DND-41 (cell line): ENCODE measurements at regions not wholly inside any gene's neighbourhood (a gene's known extent, or its start where the extent isn't known, plus 50 kb on each side); places are given as distances from the start of the nearest gene placed in this dataset.
"Not testable (repeated sequence)": the region's sequence is repeated elsewhere in the genome, so short reads cannot be mapped to it uniquely, and the experiment has no call there.

Experiments used
- ATAC-seq: fragments of 200-7000 bp; cut with Tn5 transposase; 3 replicates; pipeline ENCODE4 v1.9.1; 2021; ENCODE audit warnings: low read depth; ENCODE audit not compliant: insufficient read depth
- DNase-seq: peaks from one replicate; pipeline ENCODE4 v3.0.0-alpha.2; 2020
- H2AFZ ChIP-seq: 2 replicates; pipeline ENCODE4 v1.6.0; 2012; ENCODE audit warnings: low read depth, low read length
- H3K27ac ChIP-seq: 2 replicates; pipeline ENCODE4 v1.5.1; 2012; ENCODE audit warnings: low read length, inconsistent platforms
- H3K27me3 ChIP-seq: fragments of 200-600 bp; sonication (generic); 2 replicates; pipeline ENCODE4 v1.6.0; 2012; ENCODE audit warnings: low read length, mild to moderate bottlenecking, inconsistent platforms; ENCODE audit not compliant: insufficient read depth, poor library complexity
- H3K36me3 ChIP-seq: 2 replicates; pipeline ENCODE4 v1.5.1; 2012; ENCODE audit warnings: low read length, inconsistent platforms; ENCODE audit not compliant: insufficient read depth
- H3K4me1 ChIP-seq: 2 replicates; pipeline ENCODE4 v1.5.1; 2012; ENCODE audit warnings: mild to moderate bottlenecking, low read length; ENCODE audit not compliant: insufficient read depth
- H3K4me2 ChIP-seq: 2 replicates; pipeline ENCODE4 v1.6.0; 2012; ENCODE audit warnings: mild to moderate bottlenecking, moderate library complexity, low read length, inconsistent platforms; ENCODE audit not compliant: insufficient read depth
- H3K4me3 ChIP-seq, 2 experiments: fragments of 200-600 bp in 1 of 2; shearing (Covaris generic) in 1 of 2; 2 replicates each; pipeline ENCODE4 v1.5.1; 2012 to 2016; ENCODE audit warnings: inconsistent platforms in 2 of 2, low read length in 2 of 2, mild to moderate bottlenecking in 2 of 2, low read depth in 1 of 2, moderate library complexity in 1 of 2
- H3K79me2 ChIP-seq: 2 replicates; pipeline ENCODE4 v1.6.0; 2012; ENCODE audit warnings: low read length, inconsistent platforms; ENCODE audit not compliant: insufficient read depth
- H3K9ac ChIP-seq: 2 replicates; pipeline ENCODE4 v1.6.0; 2012; ENCODE audit warnings: low read depth, mild to moderate bottlenecking, inconsistent platforms, low read length, moderate library complexity
- H3K9me3 ChIP-seq: 2 replicates; pipeline ENCODE4 v1.5.1; 2012; ENCODE audit warnings: low read length, moderate library complexity, mild to moderate bottlenecking, inconsistent platforms; ENCODE audit not compliant: insufficient read depth, severe bottlenecking
- H4K20me1 ChIP-seq: 2 replicates; pipeline ENCODE4 v1.6.0; 2012; ENCODE audit warnings: low read length; ENCODE audit not compliant: insufficient read depth
- CTCF ChIP-seq: IDR thresholded peaks from 2 replicates; pipeline ENCODE4 v1.5.1; 2012; ENCODE audit warnings: borderline replicate concordance, low read length, moderate library complexity, mild to moderate bottlenecking; ENCODE audit not compliant: poor library complexity, severe bottlenecking; ENCODE audit errors: extremely low read depth
- EZH2 ChIP-seq: IDR thresholded peaks from 3 replicates; pipeline ENCODE4 v1.6.1; 2012; ENCODE audit warnings: borderline replicate concordance, low read depth, mild to moderate bottlenecking, moderate library complexity, low read length, inconsistent platforms; ENCODE audit not compliant: severe bottlenecking

GRCh38 chr2:239866778-239867177, 158.4 kb downstream of the NDUFA10 start:
- Histone ChIP-seq H3K4me2 (no peak overlapping the region), H3K4me3 (no peak overlapping the region), H3K9ac (no peak overlapping the region), H3K4me1 (peaks cover 10% of the 10 kb centered on the region), H4K20me1 (no peaks in the 10 kb centered on the region), H2AFZ (no peak overlapping the region), H3K9me3 (no peaks in the 10 kb centered on the region), H3K36me3 (no peaks in the 10 kb centered on the region), H3K79me2 (no peaks in the 10 kb centered on the region), H3K27ac (no peak overlapping the region), H3K27me3 (no peaks in the 10 kb centered on the region)
- DNase-seq (no peak), ATAC-seq (no peak)
- TF ChIP-seq CTCF (no peak), EZH2 (no peak)

- H3K9ac ChIP-seq = no peak overlapping the region
Observed at GRCh38 chr2:239866350-239866749, 158.8 kb downstream of the NDUFA10 start.

GRCh38 chr2:239865856-239866255, 159.3 kb downstream of the NDUFA10 start:
- peaks cover 15% of the 10 kb centered on the region for H3K4me1 ChIP-seq
- H2AFZ ChIP-seq, DNase-seq, H4K20me1 ChIP-seq, H3K9ac ChIP-seq, H3K79me2 ChIP-seq, H3K4me2 ChIP-seq, ATAC-seq, H3K4me3 ChIP-seq, H3K9me3 ChIP-seq, H3K27me3 ChIP-seq, H3K36me3 ChIP-seq: not testable (repeated sequence)
- H3K27ac ChIP-seq = 0 out of 2 replicates have a peak overlapping the region, but pooled peaks have one; percentile 26

More at GRCh38 chr2:239866350-239866749, 158.8 kb downstream of the NDUFA10 start:
- DNase-seq (no peak), ATAC-seq (no peak)
- Histone ChIP-seq H3K27me3 (no peaks in the 10 kb centered on the region), H4K20me1 (no peaks in the 10 kb centered on the region), H3K4me2 (no peak overlapping the region), H2AFZ (no peak overlapping the region), H3K4me3 (no peak overlapping the region), H3K36me3 (no peaks in the 10 kb centered on the region), H3K4me1 (peaks cover 15% of the 10 kb centered on the region), H3K79me2 (no peaks in the 10 kb centered on the region), H3K27ac (no peak overlapping the region), H3K9me3 (no peaks in the 10 kb centered on the region)
- TF ChIP-seq EZH2 = no peak
- no peak for TF ChIP-seq CTCF

GRCh38 chr2:239865059-239865639, 160.0 kb downstream of the NDUFA10 start:
- ATAC-seq (0 out of 3 replicates have a peak, but pooled peaks have one; percentile 31), DNase-seq (no peak)
- H3K4me1 ChIP-seq = peaks cover 22% of the 10 kb centered on the region
- H3K4me2 ChIP-seq = no peak overlapping the region
- no peaks in the 10 kb centered on the region for H3K36me3 ChIP-seq
- no peak overlapping the region for H3K27ac ChIP-seq
- TF ChIP-seq EZH2 = no peak
- no peak for TF ChIP-seq CTCF
- H4K20me1 ChIP-seq = no peaks in the 10 kb centered on the region
- H3K9me3 ChIP-seq = no peaks in the 10 kb centered on the region
- no peaks in the 10 kb centered on the region for H3K79me2 ChIP-seq
- H2AFZ ChIP-seq = no peak overlapping the region
- H3K4me3 ChIP-seq = no peak overlapping the region
- H3K9ac ChIP-seq = no peak overlapping the region
- H3K27me3 ChIP-seq = no peaks in the 10 kb centered on the region
